ENCODE measurements at regions not wholly inside any gene's neighbourhood (a gene's known extent, or its start where the extent isn't known, plus 50 kb on each side); places are given as distances from the start of the nearest gene placed in this dataset.

DNA sequence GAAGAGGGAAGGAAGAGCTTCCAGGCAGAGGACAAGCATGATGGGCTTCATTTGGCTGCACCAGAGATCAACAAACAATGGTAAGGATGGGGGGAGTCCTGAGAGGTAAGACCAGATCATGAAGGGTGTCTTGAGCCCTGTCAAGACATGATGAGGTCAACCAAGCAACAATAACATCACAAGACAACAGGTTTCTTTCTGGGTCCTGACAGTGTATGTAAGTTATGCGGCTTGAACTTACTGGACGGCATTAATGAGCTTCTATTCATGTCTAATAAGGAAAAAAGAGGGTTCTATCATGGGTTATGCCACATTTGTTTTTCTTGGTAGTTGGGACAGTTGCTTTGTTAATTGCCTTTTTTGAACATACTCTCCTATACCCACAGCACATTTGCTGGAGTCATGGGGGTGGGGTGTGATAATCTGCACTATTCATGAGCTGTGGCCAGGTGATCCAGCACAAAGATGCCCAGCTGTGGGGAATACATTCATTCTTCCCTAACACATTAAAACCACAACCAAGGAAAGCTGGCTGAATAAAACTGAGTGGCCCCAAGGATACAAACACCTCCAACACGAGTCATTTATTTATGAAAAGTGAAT lies 168.8 kb upstream of the KLF14 start:
- H3K27me3 Mint-ChIP-seq = no peaks in the 10 kb centered on the region
- Histone ChIP-seq H3K27ac (ENCODE audit: low read depth in 1 of 2, low read length in 2 of 2) (peak overlapping the region in 1 of 2 donors; percentile 47), H3K36me3 (ENCODE audit: insufficient read depth, low read length) (peaks cover 67% of the 10 kb centered on the region), H3K9me3 (ENCODE audit: control insufficient read depth in 1 of 2, insufficient read depth in 1 of 2, low read length in 2 of 2) (no peaks in the 10 kb centered on the region), H3K4me1 (ENCODE audit: insufficient read depth, low read length) (peaks cover 75% of the 10 kb centered on the region), H3K4me3 (ENCODE audit: low read length) (no peak overlapping the region), H3K27me3 (ENCODE audit: control insufficient read depth in 1 of 2, insufficient read depth in 2 of 2, low read length in 2 of 2) (no peaks in the 10 kb centered on the region)
- peaks cover 81% of the 10 kb centered on the region for H3K4me1 Mint-ChIP-seq (ENCODE audit: low read depth)
- DNase-seq = no peak
- H3K4me3 Mint-ChIP-seq = peak overlapping the region; percentile 69
- H3K36me3 Mint-ChIP-seq (ENCODE audit: low read depth) = peaks cover 81% of the 10 kb centered on the region
- TF ChIP-seq, protein P1, sequence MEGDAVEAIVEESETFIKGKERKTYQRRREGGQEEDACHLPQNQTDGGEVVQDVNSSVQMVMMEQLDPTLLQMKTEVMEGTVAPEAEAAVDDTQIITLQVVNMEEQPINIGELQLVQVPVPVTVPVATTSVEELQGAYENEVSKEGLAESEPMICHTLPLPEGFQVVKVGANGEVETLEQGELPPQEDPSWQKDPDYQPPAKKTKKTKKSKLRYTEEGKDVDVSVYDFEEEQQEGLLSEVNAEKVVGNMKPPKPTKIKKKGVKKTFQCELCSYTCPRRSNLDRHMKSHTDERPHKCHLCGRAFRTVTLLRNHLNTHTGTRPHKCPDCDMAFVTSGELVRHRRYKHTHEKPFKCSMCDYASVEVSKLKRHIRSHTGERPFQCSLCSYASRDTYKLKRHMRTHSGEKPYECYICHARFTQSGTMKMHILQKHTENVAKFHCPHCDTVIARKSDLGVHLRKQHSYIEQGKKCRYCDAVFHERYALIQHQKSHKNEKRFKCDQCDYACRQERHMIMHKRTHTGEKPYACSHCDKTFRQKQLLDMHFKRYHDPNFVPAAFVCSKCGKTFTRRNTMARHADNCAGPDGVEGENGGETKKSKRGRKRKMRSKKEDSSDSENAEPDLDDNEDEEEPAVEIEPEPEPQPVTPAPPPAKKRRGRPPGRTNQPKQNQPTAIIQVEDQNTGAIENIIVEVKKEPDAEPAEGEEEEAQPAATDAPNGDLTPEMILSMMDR (IDR thresholded peaks at IDR 0.05) = no peak
- intact Hi-C loops (cut with DNase I, micrococcal nuclease) = no loop called here
- H3K27ac Mint-ChIP-seq = peak overlapping the region; percentile 68
- ChIA-PET POLR2A (interaction anchor here (1.2 to 2.4 kb wide), 3 partner anchors 10 to 137 kb away, joined by 3 to 12 read pairs (median 3); no protein-coding TSS in a partner anchor), CTCF (interaction anchor here (0.6 to 1.2 kb wide), 2 partner anchors 10 to 23 kb away, joined by 3 to 6 read pairs; no protein-coding TSS in a partner anchor)
- ATAC-seq (ENCODE audit: poor library complexity) = no peak
- H3K9me3 Mint-ChIP-seq = no peaks in the 10 kb centered on the region

DNA sequence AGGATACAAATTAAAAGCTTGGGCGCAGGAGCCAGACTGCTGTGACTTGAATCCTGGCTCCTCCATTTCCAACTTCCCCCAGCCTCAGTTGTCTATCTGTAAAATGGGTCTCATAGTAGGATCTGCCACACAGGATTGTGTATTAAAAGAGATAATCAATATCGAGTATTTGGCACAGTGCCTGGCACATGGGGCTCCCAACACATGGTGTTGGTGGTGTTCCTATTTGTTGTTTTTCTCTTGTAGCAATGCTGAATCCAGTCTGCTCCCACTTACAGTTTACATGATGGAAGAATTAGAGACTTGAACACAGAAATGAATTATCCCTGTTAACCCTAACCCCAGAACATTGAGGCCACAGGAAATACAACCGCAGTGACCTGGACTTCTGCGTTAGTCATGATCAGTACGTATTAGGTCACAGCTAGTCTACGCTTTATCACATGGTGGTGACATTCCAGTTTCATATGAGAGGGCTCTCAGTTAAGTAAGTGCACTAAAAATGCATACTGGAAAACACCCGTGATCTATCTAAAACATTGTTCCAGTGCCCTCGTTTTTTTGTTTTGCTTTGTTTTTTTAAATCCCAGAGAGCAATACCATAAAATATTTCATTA lies 169.5 kb upstream of the KLF14 start:
- peaks cover 62% of the 10 kb centered on the region for H3K36me3 ChIP-seq (ENCODE audit: insufficient read depth, low read length)
- intact Hi-C loops (cut with DNase I, micrococcal nuclease) = no loop called here
- H3K4me3 ChIP-seq (ENCODE audit: low read length) = no peak overlapping the region
- no peaks in the 10 kb centered on the region for H3K9me3 ChIP-seq (ENCODE audit: control insufficient read depth in 1 of 2, insufficient read depth in 1 of 2, low read length in 2 of 2)
- POLR2A ChIA-PET = interaction anchor here (0.5 to 2.4 kb wide), 5 partner anchors 10 to 137 kb away, joined by 3 to 12 read pairs (median 3); no protein-coding TSS in a partner anchor
- H3K27ac ChIP-seq (ENCODE audit: low read depth in 1 of 2, low read length in 2 of 2) = peak overlapping the region in 1 of 2 donors; percentile 47
- H3K4me3 Mint-ChIP-seq = no peak overlapping the region
- no peaks in the 10 kb centered on the region for H3K9me3 Mint-ChIP-seq
- peaks cover 69% of the 10 kb centered on the region for H3K4me1 ChIP-seq (ENCODE audit: insufficient read depth, low read length)
- peak overlapping the region; percentile 68 for H3K27ac Mint-ChIP-seq
- TF ChIP-seq, protein P1 (IDR thresholded peaks at IDR 0.05) = no peak
- CTCF ChIA-PET = interaction anchor here (0.6 to 1.4 kb wide), 3 partner anchors 10 to 23 kb away, joined by 3 to 6 read pairs (median 5); no protein-coding TSS in a partner anchor
- no peaks in the 10 kb centered on the region for H3K27me3 ChIP-seq (ENCODE audit: control insufficient read depth in 1 of 2, insufficient read depth in 2 of 2, low read length in 2 of 2)
- H3K27me3 Mint-ChIP-seq = no peaks in the 10 kb centered on the region
- peak in 3 of 14 experiments; percentile 59 to 78 (median 69) for DNase-seq
- peaks cover 76% of the 10 kb centered on the region for H3K4me1 Mint-ChIP-seq (ENCODE audit: low read depth)
- ATAC-seq (ENCODE audit: poor library complexity) = peak; percentile 49
- H3K36me3 Mint-ChIP-seq (ENCODE audit: low read depth) = peaks cover 75% of the 10 kb centered on the region

DNA sequence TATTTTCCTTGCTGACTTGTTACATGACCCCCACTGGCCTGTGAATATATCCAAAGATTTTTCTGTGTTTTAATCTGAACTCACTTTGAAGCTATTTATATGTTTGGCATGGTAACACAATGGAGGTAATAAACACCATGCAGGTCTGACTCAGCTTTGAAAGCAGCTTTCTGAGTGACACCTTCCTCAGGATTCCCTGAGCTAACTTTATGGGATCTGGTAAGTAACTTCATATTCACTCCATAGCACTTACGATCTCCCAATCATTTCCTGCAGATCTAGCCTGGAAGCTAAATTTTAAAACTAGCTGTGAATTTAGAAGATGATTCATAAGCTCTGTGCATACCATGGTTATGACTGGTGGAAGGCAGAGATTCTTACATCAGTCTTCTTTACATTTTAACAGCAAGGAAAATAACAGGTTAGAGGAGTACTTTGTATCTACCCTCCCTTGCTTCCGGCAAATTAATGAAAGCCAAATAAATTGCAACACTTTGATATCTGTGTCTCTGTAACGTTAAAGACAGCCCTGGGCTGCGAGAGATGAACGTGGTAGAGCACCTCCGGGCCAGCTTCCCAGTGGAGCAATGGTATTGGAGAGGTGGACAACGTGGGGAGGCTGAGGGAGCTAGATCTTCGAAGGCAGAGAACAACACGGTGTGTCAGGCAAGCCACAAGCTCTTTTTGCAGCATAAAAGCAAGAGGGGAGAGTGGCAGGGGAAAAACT lies 170.2 kb upstream of the KLF14 start:
- H3K27me3 Mint-ChIP-seq = no peaks in the 10 kb centered on the region
- H3K9me3 ChIP-seq (ENCODE audit: control insufficient read depth in 1 of 2, insufficient read depth in 1 of 2, low read length in 2 of 2) = no peaks in the 10 kb centered on the region
- H3K4me1 ChIP-seq (ENCODE audit: insufficient read depth, low read length) = peaks cover 66% of the 10 kb centered on the region
- no peaks in the 10 kb centered on the region for H3K27me3 ChIP-seq (ENCODE audit: control insufficient read depth in 1 of 2, insufficient read depth in 2 of 2, low read length in 2 of 2)
- CTCF ChIA-PET = interaction anchor here (0.7 to 1.5 kb wide), 5 partner anchors 7 to 78 kb away, joined by 3 to 9 read pairs (median 5); no protein-coding TSS in a partner anchor
- intact Hi-C loops (cut with DNase I, micrococcal nuclease) = no loop called here
- ATAC-seq (ENCODE audit: poor library complexity) (peak; percentile 15), DNase-seq (peak in 1 of 14 experiments; percentile 34)
- H3K36me3 ChIP-seq (ENCODE audit: insufficient read depth, low read length) = peaks cover 60% of the 10 kb centered on the region
- H3K9me3 Mint-ChIP-seq = no peaks in the 10 kb centered on the region
- H3K27ac Mint-ChIP-seq = peak overlapping the region; percentile 68
- no peak overlapping the region for H3K27ac ChIP-seq (ENCODE audit: low read depth in 1 of 2, low read length in 2 of 2)
- POLR2A ChIA-PET = interaction anchor here (0.5 to 2.4 kb wide), 8 partner anchors 9 to 202 kb away, joined by 3 to 12 read pairs (median 3); no protein-coding TSS in a partner anchor
- peaks cover 78% of the 10 kb centered on the region for H3K4me1 Mint-ChIP-seq (ENCODE audit: low read depth)
- H3K4me3 Mint-ChIP-seq = peak overlapping the region; percentile 51
- H3K36me3 Mint-ChIP-seq (ENCODE audit: low read depth) = peaks cover 70% of the 10 kb centered on the region
- TF ChIP-seq, protein P1 (IDR thresholded peaks at IDR 0.05) = no peak
- H3K4me3 ChIP-seq (ENCODE audit: low read length) = no peak overlapping the region
